NCI-H2196 (cell line): ENCODE measurements at regions not wholly inside any gene's neighbourhood (a gene's known extent, or its start where the extent isn't known, plus 50 kb on each side); places are given as distances from the start of the nearest gene placed in this dataset.
"Not testable (repeated sequence)": the region's sequence is repeated elsewhere in the genome, so short reads cannot be mapped to it uniquely, and the experiment has no call there.

Source experiments
- DNase-seq: peaks from one replicate; lab custom pipeline; 2025; ENCODE audit not compliant: unreplicated experiment; lab: John Stamatoyannopoulos, UW

GRCh38 chr2:236819275-236820002 lies 249.8 kb downstream of the ACKR3 start:
- no peak for DNase-seq

DNA sequence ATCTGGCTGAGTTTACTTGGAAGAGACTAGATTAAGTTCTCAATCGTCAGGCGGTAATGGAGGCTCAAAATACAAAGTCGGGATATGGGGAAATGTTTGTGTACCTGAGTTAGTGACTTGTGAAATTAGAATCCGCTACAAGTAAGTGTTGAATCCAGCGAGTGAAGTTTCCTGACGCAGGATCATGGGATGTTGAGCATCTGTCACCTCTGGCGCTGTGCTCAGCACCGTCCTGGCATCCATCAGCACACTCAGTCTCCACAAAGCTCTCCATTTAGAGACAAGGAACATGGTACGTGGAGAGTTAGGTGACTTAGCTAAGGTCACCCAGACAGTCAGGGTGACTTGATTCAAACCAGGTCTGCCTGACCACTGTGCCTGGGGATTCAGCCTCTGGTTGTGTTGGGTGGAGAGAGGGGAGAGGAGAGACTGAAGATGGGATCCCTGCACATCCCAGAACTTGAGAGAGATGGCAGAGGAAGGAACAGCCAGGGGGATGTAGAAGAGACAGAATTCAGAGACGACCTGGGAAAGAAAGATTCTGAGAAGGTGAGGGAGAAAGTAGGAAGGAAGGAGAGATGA lies 251.2 kb downstream of the ACKR3 start:
- no peak for DNase-seq

GRCh38 chr2:236823041-236823629 lies 253.5 kb downstream of the ACKR3 start:
- no peak for DNase-seq

- no peak for DNase-seq
Measured at GRCh38 chr2:236823963-236824362, 254.3 kb downstream of the ACKR3 start.

DNA sequence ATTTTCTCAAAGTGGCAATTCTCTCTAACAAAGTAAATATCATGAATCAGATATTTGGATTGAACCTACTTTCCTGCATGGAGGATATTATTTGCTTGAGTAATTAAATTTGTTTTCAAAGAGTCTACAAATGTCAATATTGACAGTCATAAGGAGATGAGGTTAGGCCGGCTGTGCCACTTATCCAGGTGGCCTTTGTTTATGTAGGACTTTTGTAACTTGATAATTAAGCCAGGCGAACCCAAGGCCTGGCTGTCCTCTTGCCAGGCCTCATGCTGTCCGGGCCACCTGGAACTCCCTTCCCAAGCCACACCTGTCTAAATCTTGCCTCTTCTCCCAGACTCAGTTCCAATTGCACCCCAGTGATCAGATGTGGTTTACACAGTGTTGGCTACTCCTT lies 255.2 kb downstream of the ACKR3 start:
- DNase-seq = peak; percentile 85

DNA sequence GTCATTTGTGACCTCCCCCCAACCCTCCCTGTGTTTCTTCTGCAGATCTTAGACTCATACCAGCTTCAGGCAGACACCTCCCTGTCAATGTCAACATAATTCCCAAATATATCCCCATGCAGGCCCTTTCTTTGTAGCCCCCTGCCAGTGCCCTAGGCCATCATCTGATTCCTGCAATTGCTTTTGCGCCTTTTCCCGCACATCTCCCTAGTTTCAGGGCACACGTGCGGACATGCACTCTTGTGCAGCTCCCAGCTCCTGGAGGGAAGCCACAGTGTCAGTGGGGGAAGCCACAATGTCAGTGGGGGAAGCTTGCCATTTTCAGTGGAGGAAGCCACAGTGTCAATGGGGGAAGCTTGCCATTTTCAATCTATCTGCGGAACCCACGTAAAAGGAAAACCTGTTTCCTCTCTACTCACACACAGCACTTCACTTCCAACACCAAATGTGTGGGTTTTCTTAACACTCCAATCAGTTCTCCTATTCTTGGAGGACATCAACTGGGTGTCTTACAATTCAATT lies 256.4 kb downstream of the ACKR3 start:
- no peak for DNase-seq

GRCh38 chr2:236826606-236827156 lies 257.1 kb downstream of the ACKR3 start:
- peak; percentile 18 for DNase-seq

- DNase-seq = no peak
Measured at GRCh38 chr2:236827997-236828396, 257.7 kb upstream of the COPS8 start.

DNA sequence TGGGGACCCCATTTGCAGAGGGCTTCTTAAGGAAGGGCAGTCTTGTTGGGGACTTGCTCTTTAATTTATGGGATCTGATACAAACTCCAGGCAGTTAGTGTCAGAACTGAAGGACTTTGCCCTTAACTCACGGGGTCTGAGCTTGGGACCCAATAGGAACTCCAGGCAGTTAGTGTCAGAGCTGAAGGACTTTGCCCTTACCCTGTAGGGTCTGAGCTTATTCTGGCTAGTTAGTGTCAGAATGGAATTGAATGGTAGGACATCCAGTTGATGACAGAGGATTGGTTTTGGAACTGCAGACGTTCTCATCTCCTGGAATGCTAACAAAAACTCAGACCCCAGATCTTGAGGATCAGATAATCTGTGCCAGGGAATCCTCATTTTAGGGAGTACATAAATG lies 256.9 kb upstream of the COPS8 start:
- no peak for DNase-seq

- no peak for DNase-seq
Measured at GRCh38 chr2:236830926-236831325, 254.8 kb upstream of the COPS8 start.

GRCh38 chr2:236831698-236832097 lies 254.0 kb upstream of the COPS8 start:
- no peak for DNase-seq

DNA sequence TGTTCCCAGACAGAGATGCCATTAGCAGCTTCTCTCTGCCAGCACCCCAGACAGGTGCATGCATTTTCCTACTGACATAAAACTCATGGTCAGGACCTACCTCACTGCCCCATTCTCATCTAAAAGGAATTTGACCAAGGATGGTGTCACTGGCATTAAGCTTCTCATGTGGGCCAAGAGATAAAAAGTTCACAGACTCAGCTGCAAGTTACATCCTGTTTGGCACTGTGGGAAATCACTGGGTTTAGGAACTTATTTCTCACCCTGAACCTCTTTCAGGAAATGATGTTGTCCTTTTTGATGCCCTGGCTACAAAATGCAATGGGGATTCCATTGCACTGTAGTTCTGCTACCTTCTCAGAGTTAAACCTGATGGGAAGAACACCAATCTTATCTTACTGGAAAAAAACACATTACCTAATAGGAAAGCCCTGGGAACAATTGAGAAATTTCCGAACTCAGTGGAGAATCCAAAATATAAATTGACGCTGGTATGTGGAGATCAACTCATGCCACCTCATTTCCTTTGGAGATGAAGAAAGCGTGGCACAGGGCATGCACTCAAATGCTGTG lies 252.1 kb upstream of the COPS8 start:
- DNase-seq = no peak

- no peak for DNase-seq
Measured at GRCh38 chr2:236834284-236834683, 251.4 kb upstream of the COPS8 start.

DNA sequence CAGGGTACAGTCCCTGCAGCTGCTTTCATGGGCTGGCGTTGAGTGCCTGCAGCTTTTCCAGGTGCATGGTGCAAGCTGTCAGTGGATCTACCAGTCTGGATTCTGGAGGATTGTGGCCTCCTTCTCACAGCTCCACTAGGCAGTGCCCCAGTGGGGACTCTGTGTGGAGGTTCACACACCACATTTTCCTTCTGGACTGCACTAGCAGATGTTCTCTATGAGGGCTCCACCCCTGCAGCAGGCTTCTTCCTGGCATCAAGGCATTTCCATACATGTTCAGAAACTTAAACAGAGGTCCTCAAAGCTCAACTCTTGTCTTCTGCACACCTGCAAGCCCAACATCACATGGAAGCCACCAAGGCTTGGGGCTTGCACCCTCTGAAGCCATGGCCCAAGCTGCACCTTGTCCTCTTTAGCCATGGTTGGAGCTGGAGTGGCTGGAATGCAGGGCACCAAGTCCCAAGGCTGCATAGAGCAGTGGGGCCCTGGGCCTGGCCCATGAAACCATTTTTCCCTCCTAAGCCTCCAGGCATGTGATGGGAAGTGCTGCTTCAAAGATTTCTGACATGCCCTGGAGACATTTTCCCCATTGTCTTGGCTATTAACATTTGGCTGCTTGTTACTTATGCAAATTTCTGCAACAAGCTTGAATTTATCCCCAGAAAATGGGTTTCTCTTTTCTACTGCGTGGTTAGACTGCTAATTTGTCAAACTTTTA lies 250.2 kb upstream of the COPS8 start:
- no peak for DNase-seq

GRCh38 chr2:236836028-236836427 lies 249.7 kb upstream of the COPS8 start:
- not testable (repeated sequence) for DNase-seq

DNA sequence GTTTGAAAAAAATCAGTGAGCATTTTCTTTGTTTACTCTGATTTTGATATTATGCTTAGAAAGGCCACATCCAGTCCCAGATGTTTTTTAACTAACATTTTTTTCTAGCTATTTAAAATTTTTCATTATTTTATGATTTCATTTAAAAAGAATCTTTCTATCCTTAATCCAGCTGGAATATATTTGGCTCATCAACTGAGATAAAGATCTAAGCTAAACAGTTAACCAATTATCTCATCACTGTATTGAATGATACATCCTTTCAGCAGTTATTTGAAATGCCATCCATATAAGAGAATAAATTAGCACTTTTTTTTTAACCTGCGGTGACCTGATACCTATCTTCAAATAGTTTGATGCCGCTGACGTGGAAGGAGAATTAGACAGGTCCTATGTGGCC lies 245.5 kb upstream of the COPS8 start:
- DNase-seq = no peak

GRCh38 chr2:236840857-236841256 lies 244.8 kb upstream of the COPS8 start:
- DNase-seq = no peak

DNA sequence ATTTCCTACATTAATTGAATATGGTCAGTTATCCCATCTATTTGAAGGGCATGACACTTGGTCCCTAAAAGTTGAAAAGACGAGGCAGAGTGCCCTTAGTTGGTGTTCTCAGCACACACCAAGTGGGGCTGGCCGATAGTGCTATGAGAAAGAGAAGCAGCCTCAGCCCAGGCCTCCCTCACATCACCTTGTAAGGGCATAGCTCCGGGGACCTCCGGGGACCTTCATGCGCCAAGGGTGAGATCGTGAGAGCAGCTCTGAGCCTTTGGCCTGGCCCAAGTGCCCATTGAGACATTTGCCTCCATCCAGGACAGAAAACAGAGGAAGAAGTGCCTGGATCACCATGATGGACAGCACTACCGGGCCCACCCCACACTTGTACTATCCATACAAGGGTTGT lies 244.3 kb upstream of the COPS8 start:
- no peak for DNase-seq

DNA sequence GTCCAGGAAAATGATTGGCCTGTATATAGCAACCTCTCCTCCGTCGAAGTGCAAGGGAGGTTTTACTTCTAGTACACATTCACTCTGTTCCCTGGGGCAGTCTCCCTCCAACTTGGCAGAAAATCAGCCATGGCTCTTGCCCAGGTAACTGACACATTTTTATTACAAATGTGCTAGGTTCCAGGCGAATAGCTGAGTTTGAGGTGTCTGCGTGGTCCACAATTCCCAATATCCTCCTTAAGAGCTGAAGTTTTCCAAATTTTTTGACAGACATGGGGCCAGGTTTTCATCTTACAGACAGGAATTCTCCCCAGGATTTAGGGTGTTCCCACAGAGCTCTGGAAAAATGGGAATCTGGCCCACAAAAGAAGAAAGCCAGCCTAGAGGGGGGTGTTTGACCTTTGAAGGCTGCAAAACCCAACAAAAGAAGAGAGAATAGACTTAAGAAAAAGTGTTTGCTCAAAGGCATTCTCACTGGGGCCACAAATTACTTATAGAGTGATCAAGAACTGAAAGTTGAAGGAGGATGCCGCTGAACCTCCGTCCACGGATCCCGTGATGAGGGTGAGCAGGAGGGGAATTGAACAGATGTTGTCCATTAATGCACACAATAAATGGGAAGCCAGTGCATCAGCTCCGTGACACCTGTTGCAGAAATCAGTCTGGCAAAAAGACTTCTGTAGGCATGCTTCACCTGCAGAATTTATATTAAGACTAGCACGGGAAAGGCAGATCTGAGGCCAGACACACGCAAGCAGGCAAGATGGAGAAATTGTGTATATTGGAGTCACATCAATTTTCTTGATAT lies 242.3 kb upstream of the COPS8 start:
- no peak for DNase-seq

DNA sequence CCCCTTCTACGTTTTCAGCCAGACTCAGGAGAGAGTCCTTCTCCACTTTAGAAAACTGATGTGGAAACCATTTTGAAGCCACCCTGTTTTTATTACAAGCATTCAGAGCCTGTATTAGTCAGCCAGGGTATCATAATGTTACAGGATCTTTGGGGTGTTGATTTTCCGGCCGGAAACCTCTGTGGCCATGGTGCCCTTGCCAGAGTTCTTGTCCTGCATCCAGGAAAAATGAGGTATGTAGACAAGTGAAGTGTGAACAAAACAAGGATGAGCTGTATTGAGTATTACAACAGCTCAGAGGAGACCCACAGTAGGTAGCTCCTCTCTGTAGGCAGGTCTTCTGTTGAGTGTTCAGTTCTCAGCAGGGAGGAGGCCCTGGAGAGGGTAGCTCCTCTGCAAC lies 241.0 kb upstream of the COPS8 start:
- DNase-seq = no peak
